ENCODE measurements at regions not wholly inside any gene's neighbourhood (a gene's known extent, or its start where the extent isn't known, plus 50 kb on each side); places are given as distances from the start of the nearest gene placed in this dataset.

DNA sequence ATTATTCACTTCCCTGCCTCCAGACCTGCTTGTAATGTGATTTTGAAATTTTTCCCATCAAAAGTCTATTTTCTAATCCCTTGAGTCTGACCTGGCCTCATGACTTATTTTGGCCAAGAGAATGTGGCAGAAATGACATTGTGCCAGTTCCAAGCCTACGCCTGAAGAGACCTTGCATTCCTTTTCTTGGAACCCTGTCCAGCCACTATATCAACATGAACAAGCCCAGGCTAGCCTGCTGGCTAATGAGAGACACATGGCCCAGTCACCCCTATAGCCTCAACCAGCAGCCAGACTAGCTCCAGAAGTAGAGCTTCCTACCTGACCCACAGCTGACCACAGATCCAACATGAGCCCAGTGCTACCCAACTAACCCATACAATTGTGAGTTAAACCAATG is 121.1 kb upstream of the ACP3 start:
- Mint-ChIP-seq H3K36me3 (ENCODE audit: unreplicated experiment) (no peaks in the 10 kb centered on the region), H3K4me1 (ENCODE audit: unreplicated experiment) (no peaks in the 10 kb centered on the region), H3K4me3 (ENCODE audit: unreplicated experiment) (no peak overlapping the region), H3K9me3 (ENCODE audit: unreplicated experiment) (no peaks in the 10 kb centered on the region), H3K27ac (ENCODE audit: unreplicated experiment) (no peak overlapping the region), H3K27me3 (ENCODE audit: unreplicated experiment) (peaks cover 13% of the 10 kb centered on the region)
- TF ChIP-seq, protein P1, sequence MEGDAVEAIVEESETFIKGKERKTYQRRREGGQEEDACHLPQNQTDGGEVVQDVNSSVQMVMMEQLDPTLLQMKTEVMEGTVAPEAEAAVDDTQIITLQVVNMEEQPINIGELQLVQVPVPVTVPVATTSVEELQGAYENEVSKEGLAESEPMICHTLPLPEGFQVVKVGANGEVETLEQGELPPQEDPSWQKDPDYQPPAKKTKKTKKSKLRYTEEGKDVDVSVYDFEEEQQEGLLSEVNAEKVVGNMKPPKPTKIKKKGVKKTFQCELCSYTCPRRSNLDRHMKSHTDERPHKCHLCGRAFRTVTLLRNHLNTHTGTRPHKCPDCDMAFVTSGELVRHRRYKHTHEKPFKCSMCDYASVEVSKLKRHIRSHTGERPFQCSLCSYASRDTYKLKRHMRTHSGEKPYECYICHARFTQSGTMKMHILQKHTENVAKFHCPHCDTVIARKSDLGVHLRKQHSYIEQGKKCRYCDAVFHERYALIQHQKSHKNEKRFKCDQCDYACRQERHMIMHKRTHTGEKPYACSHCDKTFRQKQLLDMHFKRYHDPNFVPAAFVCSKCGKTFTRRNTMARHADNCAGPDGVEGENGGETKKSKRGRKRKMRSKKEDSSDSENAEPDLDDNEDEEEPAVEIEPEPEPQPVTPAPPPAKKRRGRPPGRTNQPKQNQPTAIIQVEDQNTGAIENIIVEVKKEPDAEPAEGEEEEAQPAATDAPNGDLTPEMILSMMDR (IDR thresholded peaks at IDR 0.05): no peak
- DNase-seq (ENCODE audit: extremely low spot score, unreplicated experiment): no peak

DNA sequence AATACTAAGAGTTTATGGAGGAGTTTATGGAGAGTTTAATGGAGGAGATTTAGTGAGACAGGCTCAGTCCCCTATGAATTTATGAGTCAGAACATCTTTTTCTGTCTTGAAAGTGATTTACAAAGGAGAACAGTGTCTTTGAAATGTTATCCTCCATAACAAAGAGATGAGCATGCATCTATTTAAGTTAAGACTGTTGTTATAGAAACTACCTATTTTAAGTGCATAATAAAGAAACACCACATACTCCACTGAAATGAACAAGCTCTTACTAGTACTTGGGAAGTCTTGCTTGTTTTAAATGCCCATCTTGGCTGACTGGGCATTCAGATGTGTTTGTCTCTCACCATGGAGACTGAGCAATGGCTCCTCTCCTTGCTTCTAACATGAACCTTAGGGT is 118.7 kb upstream of the ACP3 start:
- no peak overlapping the region for H3K4me3 Mint-ChIP-seq (ENCODE audit: unreplicated experiment)
- peaks cover 5% of the 10 kb centered on the region for H3K27me3 Mint-ChIP-seq (ENCODE audit: unreplicated experiment)
- no peak overlapping the region for H3K27ac Mint-ChIP-seq (ENCODE audit: unreplicated experiment)
- H3K36me3 Mint-ChIP-seq (ENCODE audit: unreplicated experiment): no peaks in the 10 kb centered on the region
- no peaks in the 10 kb centered on the region for H3K4me1 Mint-ChIP-seq (ENCODE audit: unreplicated experiment)
- no peaks in the 10 kb centered on the region for H3K9me3 Mint-ChIP-seq (ENCODE audit: unreplicated experiment)
- TF ChIP-seq, protein P1 (IDR thresholded peaks at IDR 0.05): no peak
- DNase-seq (ENCODE audit: extremely low spot score, unreplicated experiment): no peak

DNA sequence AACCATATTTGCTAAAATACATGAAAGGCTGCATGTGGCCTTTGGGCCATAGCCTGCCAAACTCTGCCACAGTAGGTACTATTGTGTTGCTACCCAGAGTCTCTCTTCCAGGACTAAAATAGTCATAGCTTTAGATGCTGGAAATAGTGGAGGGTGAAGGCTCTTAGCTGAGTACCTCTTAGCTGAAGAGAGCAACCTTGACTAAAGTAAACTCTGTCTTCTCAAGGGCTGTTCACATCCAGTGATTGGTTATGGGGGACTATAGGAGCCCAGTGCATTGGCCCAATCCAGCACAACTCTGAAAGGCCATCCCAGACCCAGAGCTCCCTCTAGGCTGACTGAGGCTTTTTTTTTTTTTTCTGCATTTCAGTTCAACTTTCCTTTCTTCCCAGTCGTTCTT is 117.8 kb upstream of the ACP3 start:
- DNase-seq (ENCODE audit: extremely low spot score, unreplicated experiment): no peak
- H3K9me3 Mint-ChIP-seq (ENCODE audit: unreplicated experiment): no peaks in the 10 kb centered on the region
- H3K4me1 Mint-ChIP-seq (ENCODE audit: unreplicated experiment): no peaks in the 10 kb centered on the region
- H3K36me3 Mint-ChIP-seq (ENCODE audit: unreplicated experiment): no peaks in the 10 kb centered on the region
- H3K27ac Mint-ChIP-seq (ENCODE audit: unreplicated experiment): no peak overlapping the region
- H3K4me3 Mint-ChIP-seq (ENCODE audit: unreplicated experiment): no peak overlapping the region
- H3K27me3 Mint-ChIP-seq (ENCODE audit: unreplicated experiment): peaks cover 5% of the 10 kb centered on the region
- TF ChIP-seq, protein P1 (IDR thresholded peaks at IDR 0.05): no peak

DNA sequence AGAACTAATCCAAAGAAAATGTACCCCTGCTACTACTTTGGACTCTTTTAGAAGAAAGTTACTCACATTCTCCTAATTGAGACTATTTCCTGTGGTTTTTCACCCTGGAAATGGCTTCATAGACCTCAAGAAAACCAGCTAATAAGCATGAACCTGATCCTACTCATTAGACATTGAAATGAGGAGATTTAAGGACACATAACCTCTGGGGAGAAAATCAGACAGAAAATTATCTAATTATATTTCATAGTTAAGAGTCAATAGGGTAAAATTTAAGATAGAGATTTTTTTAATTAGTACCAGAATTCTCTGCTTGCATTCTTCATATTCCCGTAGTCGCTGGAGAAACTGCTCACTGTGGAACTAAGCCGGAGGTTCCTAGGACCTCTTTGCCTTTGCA is 114.6 kb upstream of the ACP3 start:
- H3K27me3 Mint-ChIP-seq (ENCODE audit: unreplicated experiment): peaks cover 11% of the 10 kb centered on the region
- no peak overlapping the region for H3K4me3 Mint-ChIP-seq (ENCODE audit: unreplicated experiment)
- no peaks in the 10 kb centered on the region for H3K36me3 Mint-ChIP-seq (ENCODE audit: unreplicated experiment)
- H3K4me1 Mint-ChIP-seq (ENCODE audit: unreplicated experiment): no peaks in the 10 kb centered on the region
- no peak overlapping the region for H3K27ac Mint-ChIP-seq (ENCODE audit: unreplicated experiment)
- TF ChIP-seq, protein P1 (IDR thresholded peaks at IDR 0.05): no peak
- no peaks in the 10 kb centered on the region for H3K9me3 Mint-ChIP-seq (ENCODE audit: unreplicated experiment)
- no peak for DNase-seq (ENCODE audit: extremely low spot score, unreplicated experiment)

DNA sequence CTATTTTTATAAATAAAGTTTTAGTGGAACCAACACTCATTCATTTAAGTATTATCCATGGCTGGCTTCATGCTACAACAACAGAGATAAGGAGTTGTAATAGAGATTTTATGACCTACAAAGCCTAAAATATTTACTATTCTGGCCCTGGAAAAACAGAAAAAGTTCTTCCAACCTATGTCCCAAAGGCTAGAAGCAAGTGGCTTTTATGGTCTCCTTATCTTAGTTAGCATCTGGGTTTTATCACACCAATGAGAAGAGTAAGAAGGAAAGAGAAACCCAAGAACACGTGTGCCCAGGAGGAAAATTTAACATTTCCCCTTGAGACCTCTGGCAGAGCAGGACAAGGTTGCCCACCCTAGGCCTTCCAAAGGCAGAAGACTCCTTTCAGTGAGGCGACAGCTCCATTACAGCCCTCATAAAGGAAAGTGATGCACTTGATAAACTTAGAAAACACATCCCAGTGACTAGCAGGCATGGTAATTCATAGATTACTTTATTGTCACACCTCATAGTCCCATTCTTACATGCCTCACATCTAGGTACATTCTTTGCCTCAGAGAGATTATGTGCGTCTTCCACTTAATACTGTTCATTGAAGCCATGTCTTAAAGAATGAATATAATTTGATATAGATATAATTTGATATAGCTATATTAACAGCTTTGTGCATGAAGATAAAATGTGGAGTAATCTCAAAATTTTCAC is 113.2 kb upstream of the ACP3 start:
- Mint-ChIP-seq H3K36me3 (ENCODE audit: unreplicated experiment) (no peaks in the 10 kb centered on the region), H3K4me3 (ENCODE audit: unreplicated experiment) (no peak overlapping the region), H3K4me1 (ENCODE audit: unreplicated experiment) (no peaks in the 10 kb centered on the region), H3K27me3 (ENCODE audit: unreplicated experiment) (peaks cover 18% of the 10 kb centered on the region), H3K27ac (ENCODE audit: unreplicated experiment) (no peak overlapping the region), H3K9me3 (ENCODE audit: unreplicated experiment) (no peaks in the 10 kb centered on the region)
- TF ChIP-seq, protein P1 (IDR thresholded peaks at IDR 0.05): no peak
- no peak for DNase-seq (ENCODE audit: extremely low spot score, unreplicated experiment)

Measured in osteocyte (in vitro differentiated cells).